ENCODE measurements at regions not wholly inside any gene's neighbourhood (a gene's known extent, or its start where the extent isn't known, plus 50 kb on each side); places are given as distances from the start of the nearest gene placed in this dataset.

DNA sequence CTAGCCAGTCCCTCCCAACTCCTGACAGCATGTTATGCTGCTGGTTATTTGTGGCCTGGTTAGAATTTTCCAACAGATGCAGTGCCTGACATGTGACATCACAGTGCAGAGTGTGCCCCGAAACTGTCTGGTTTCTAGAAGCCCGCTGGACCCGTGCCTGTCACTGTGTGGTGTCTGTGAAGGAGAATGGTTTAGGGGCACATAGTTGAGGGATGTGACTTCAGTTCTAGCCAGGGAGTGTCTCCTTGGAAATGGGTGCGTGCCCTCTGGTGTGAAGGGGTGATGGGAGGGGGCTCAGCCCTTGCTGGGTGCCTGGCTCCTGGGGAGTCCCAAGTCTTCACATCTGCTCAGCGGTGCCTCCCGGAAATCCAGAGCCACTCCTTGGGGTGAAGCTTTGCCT lies 303.6 kb downstream of the GLRX3 start:
- H3K27me3 ChIP-seq (ENCODE audit: control insufficient read depth, insufficient read depth, low read length), result peaks cover 20% of the 10 kb centered on the region
- no peaks in the 10 kb centered on the region for H3K4me1 ChIP-seq (ENCODE audit: control insufficient read depth, insufficient read depth, low read length)
- ATAC-seq (no peak), DNase-seq (ENCODE audit: low read depth, low spot score) (no peak)
- H3K27ac ChIP-seq (ENCODE audit: low read length), result no peak overlapping the region
- no peaks in the 10 kb centered on the region for H3K9me3 ChIP-seq (ENCODE audit: control insufficient read depth, insufficient read depth, low read depth, low read length)
- H3K4me3 ChIP-seq (ENCODE audit: low read depth in 2 of 2, low read length in 2 of 2), result no peak overlapping the region
- CTCF ChIA-PET, result no interaction called here
- no peaks in the 10 kb centered on the region for H3K36me3 ChIP-seq (ENCODE audit: control insufficient read depth, insufficient read depth, low read length)
- intact Hi-C loops (cut with micrococcal nuclease; ENCODE audit: unreplicated experiment), result no loop called here
- BruUV-seq (replicated peaks), result no TSS peak
- TF ChIP-seq TCF7L2 (IDR thresholded peaks at IDR 0.05; ENCODE audit: low read depth, low read length) (no peak), POLR2AphosphoS5 (IDR thresholded peaks at IDR 0.05; ENCODE audit: low read depth, low read length) (no peak)
- TF ChIP-seq, protein P1, sequence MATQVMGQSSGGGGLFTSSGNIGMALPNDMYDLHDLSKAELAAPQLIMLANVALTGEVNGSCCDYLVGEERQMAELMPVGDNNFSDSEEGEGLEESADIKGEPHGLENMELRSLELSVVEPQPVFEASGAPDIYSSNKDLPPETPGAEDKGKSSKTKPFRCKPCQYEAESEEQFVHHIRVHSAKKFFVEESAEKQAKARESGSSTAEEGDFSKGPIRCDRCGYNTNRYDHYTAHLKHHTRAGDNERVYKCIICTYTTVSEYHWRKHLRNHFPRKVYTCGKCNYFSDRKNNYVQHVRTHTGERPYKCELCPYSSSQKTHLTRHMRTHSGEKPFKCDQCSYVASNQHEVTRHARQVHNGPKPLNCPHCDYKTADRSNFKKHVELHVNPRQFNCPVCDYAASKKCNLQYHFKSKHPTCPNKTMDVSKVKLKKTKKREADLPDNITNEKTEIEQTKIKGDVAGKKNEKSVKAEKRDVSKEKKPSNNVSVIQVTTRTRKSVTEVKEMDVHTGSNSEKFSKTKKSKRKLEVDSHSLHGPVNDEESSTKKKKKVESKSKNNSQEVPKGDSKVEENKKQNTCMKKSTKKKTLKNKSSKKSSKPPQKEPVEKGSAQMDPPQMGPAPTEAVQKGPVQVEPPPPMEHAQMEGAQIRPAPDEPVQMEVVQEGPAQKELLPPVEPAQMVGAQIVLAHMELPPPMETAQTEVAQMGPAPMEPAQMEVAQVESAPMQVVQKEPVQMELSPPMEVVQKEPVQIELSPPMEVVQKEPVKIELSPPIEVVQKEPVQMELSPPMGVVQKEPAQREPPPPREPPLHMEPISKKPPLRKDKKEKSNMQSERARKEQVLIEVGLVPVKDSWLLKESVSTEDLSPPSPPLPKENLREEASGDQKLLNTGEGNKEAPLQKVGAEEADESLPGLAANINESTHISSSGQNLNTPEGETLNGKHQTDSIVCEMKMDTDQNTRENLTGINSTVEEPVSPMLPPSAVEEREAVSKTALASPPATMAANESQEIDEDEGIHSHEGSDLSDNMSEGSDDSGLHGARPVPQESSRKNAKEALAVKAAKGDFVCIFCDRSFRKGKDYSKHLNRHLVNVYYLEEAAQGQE (IDR thresholded peaks at IDR 0.05; ENCODE audit: insufficient read depth in 1 of 2, low read depth in 2 of 2, low read length in 1 of 2), result no peak
- POLR2A ChIA-PET, result no interaction called here
- in situ Hi-C loops (cut with HindIII; ENCODE audit: low pct_unique_long_range_greater_than_20kb, low sequenced_read_pairs), result no loop called here

DNA sequence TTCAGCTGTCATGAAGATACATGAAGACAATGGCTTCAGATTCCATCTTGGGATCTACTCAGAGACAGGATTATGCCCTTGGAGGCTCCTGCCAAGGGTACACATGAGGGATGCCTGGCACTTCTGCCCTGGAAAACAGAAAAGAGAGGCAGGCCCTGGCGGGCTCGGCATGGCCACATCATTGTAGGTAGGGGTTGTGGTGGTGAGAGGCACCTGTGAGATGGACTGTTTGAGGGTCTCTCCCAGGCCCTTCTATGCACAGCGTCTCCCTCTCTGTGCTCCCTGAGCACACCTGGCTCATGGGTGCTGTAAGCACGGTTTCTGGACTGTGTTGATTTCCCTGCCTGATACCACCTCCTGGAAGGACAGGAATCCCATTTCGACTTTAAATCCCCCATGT lies 304.3 kb downstream of the GLRX3 start:
- no peaks in the 10 kb centered on the region for H3K4me1 ChIP-seq (ENCODE audit: control insufficient read depth, insufficient read depth, low read length)
- in situ Hi-C loops (cut with HindIII; ENCODE audit: low pct_unique_long_range_greater_than_20kb, low sequenced_read_pairs), result no loop called here
- H3K9me3 ChIP-seq (ENCODE audit: control insufficient read depth, insufficient read depth, low read depth, low read length), result no peaks in the 10 kb centered on the region
- ATAC-seq (no peak), DNase-seq (ENCODE audit: low read depth, low spot score) (no peak)
- BruUV-seq (replicated peaks), result no TSS peak
- no peak overlapping the region for H3K4me3 ChIP-seq (ENCODE audit: low read depth in 2 of 2, low read length in 2 of 2)
- H3K27ac ChIP-seq (ENCODE audit: low read length), result no peak overlapping the region
- H3K27me3 ChIP-seq (ENCODE audit: control insufficient read depth, insufficient read depth, low read length), result peaks cover 20% of the 10 kb centered on the region
- H3K36me3 ChIP-seq (ENCODE audit: control insufficient read depth, insufficient read depth, low read length), result no peaks in the 10 kb centered on the region
- TF ChIP-seq, protein P2, sequence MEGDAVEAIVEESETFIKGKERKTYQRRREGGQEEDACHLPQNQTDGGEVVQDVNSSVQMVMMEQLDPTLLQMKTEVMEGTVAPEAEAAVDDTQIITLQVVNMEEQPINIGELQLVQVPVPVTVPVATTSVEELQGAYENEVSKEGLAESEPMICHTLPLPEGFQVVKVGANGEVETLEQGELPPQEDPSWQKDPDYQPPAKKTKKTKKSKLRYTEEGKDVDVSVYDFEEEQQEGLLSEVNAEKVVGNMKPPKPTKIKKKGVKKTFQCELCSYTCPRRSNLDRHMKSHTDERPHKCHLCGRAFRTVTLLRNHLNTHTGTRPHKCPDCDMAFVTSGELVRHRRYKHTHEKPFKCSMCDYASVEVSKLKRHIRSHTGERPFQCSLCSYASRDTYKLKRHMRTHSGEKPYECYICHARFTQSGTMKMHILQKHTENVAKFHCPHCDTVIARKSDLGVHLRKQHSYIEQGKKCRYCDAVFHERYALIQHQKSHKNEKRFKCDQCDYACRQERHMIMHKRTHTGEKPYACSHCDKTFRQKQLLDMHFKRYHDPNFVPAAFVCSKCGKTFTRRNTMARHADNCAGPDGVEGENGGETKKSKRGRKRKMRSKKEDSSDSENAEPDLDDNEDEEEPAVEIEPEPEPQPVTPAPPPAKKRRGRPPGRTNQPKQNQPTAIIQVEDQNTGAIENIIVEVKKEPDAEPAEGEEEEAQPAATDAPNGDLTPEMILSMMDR (IDR thresholded peaks at IDR 0.05), result no peak
- no peak for TF ChIP-seq POLR2AphosphoS5 (IDR thresholded peaks at IDR 0.05; ENCODE audit: low read depth, low read length)
- TF ChIP-seq, protein P1 (IDR thresholded peaks at IDR 0.05; ENCODE audit: insufficient read depth in 1 of 2, low read depth in 2 of 2, low read length in 1 of 2), result no peak
- no peak for TF ChIP-seq TCF7L2 (IDR thresholded peaks at IDR 0.05; ENCODE audit: low read depth, low read length)
- no peak for TF ChIP-seq SIN3A (IDR thresholded peaks at IDR 0.05; ENCODE audit: borderline replicate concordance, insufficient read depth, low read depth, low read length)
- ChIA-PET CTCF (no interaction called here), POLR2A (no interaction called here)
- intact Hi-C loops (cut with micrococcal nuclease; ENCODE audit: unreplicated experiment), result no loop called here
